ENCODE measurements at regions not wholly inside any gene's neighbourhood (a gene's known extent, or its start where the extent isn't known, plus 50 kb on each side); places are given as distances from the start of the nearest gene placed in this dataset.

DNA sequence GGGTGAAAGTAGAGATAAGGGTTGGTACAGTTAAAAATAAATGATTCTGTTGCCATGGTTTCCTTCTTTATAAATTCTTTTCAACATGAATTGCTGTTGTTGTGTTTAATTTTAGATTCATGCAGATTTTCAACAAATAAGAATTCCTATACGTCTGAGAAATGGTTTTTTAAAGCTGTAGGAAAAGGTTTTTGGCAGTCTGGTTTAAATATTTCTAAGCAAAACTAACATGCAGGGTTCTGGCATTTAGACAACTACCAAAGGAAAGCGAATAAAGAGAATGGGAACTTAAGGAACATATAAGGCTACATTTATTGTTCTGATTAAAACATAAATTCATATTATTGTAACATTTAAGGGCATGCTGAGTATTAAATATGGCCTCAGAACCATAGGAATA, 203.0 kb upstream of the MIR17HG start:
- H2AFZ ChIP-seq (ENCODE audit: low read length), result no peak overlapping the region
- no peaks in the 10 kb centered on the region for H3K27me3 ChIP-seq (ENCODE audit: insufficient read depth, low read length)
- no peak overlapping the region for H3K4me3 ChIP-seq (ENCODE audit: insufficient read depth, low read length)
- H4K20me1 ChIP-seq (ENCODE audit: insufficient read depth, low read length), result no peaks in the 10 kb centered on the region
- no peak overlapping the region for H3K27ac ChIP-seq (ENCODE audit: low read depth, low read length)
- TF ChIP-seq, protein P1, sequence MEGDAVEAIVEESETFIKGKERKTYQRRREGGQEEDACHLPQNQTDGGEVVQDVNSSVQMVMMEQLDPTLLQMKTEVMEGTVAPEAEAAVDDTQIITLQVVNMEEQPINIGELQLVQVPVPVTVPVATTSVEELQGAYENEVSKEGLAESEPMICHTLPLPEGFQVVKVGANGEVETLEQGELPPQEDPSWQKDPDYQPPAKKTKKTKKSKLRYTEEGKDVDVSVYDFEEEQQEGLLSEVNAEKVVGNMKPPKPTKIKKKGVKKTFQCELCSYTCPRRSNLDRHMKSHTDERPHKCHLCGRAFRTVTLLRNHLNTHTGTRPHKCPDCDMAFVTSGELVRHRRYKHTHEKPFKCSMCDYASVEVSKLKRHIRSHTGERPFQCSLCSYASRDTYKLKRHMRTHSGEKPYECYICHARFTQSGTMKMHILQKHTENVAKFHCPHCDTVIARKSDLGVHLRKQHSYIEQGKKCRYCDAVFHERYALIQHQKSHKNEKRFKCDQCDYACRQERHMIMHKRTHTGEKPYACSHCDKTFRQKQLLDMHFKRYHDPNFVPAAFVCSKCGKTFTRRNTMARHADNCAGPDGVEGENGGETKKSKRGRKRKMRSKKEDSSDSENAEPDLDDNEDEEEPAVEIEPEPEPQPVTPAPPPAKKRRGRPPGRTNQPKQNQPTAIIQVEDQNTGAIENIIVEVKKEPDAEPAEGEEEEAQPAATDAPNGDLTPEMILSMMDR (IDR thresholded peaks at IDR 0.05; ENCODE audit: extremely low read depth, low read depth, low read length), result no peak
- H3K4me2 ChIP-seq (ENCODE audit: insufficient read depth, low read length), result no peak overlapping the region
- DNase-seq (ENCODE audit: insufficient read length, low spot score, missing footprints), result no peak
- no peaks in the 10 kb centered on the region for H3K4me1 ChIP-seq (ENCODE audit: insufficient read depth, low read length)
- H3K36me3 ChIP-seq (ENCODE audit: insufficient read depth, low read length), result no peaks in the 10 kb centered on the region
- H3K9me3 ChIP-seq (ENCODE audit: low read depth, low read length), result no peaks in the 10 kb centered on the region
- no peaks in the 10 kb centered on the region for H3K79me2 ChIP-seq (ENCODE audit: insufficient read depth, low read length)

DNA sequence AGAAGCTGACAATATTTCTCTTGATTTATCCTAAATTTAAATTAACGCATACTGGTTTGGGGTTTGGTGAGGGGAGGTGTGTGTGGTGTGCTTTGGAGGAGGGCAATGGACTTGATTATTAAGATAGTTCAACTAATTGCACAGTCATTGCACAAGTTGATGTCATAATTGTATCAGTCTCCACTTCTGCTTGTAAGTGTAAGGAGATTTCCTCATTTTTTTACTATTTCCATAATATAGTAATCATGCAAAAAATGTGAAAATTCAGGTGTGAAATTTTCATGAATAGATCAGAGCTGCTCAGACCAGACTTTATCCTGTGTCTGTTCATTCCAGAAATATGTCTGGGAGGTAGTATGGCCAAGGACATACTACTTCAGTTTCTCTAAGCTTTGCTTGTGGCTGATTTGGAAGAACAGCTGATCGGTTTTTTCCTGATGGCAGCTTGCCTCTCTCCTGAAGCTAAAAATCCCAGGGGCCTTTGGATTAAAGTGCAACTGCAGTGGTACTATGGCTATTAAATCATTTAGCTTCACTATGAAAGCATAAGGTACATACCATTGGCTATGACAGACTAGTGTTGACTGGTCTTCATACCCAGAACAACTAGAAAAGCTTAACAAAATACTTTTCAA, 201.8 kb upstream of the MIR17HG start:
- TF ChIP-seq, protein P1 (IDR thresholded peaks at IDR 0.05; ENCODE audit: extremely low read depth, low read depth, low read length), result no peak
- no peak overlapping the region for H2AFZ ChIP-seq (ENCODE audit: low read length)
- H3K4me1 ChIP-seq (ENCODE audit: insufficient read depth, low read length), result no peaks in the 10 kb centered on the region
- no peaks in the 10 kb centered on the region for H3K79me2 ChIP-seq (ENCODE audit: insufficient read depth, low read length)
- H3K36me3 ChIP-seq (ENCODE audit: insufficient read depth, low read length), result no peaks in the 10 kb centered on the region
- no peak overlapping the region for H3K4me3 ChIP-seq (ENCODE audit: insufficient read depth, low read length)
- no peak overlapping the region for H3K4me2 ChIP-seq (ENCODE audit: insufficient read depth, low read length)
- H3K9me3 ChIP-seq (ENCODE audit: low read depth, low read length), result no peaks in the 10 kb centered on the region
- DNase-seq (ENCODE audit: insufficient read length, low spot score, missing footprints), result peak; percentile 19
- no peaks in the 10 kb centered on the region for H3K27me3 ChIP-seq (ENCODE audit: insufficient read depth, low read length)
- no peaks in the 10 kb centered on the region for H4K20me1 ChIP-seq (ENCODE audit: insufficient read depth, low read length)
- no peak overlapping the region for H3K27ac ChIP-seq (ENCODE audit: low read depth, low read length)

DNA sequence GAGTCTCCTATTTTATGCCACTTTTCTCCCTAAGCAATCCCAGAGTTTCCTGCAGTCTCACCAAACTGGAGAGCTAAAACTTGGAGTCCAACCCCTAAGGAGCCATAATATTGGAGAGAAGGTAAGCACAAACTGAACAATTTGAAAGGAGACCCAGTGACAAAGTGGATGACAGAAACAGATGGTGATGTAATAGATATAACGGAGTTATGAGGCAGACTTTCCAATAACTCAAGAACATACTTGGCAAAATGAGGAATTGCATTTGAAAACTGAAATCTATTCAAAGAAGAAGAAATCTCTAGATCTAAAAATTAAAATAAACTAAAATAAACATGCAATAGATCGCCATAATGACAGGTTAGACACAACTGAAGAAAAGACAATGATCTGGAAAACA, 200.9 kb upstream of the MIR17HG start:
- H3K9me3 ChIP-seq (ENCODE audit: low read depth, low read length), result no peaks in the 10 kb centered on the region
- no peak overlapping the region for H3K4me3 ChIP-seq (ENCODE audit: insufficient read depth, low read length)
- H3K79me2 ChIP-seq (ENCODE audit: insufficient read depth, low read length), result no peaks in the 10 kb centered on the region
- no peak for DNase-seq (ENCODE audit: insufficient read length, low spot score, missing footprints)
- H3K4me2 ChIP-seq (ENCODE audit: insufficient read depth, low read length), result no peak overlapping the region
- TF ChIP-seq, protein P1 (IDR thresholded peaks at IDR 0.05; ENCODE audit: extremely low read depth, low read depth, low read length), result no peak
- no peaks in the 10 kb centered on the region for H4K20me1 ChIP-seq (ENCODE audit: insufficient read depth, low read length)
- H3K27ac ChIP-seq (ENCODE audit: low read depth, low read length), result no peak overlapping the region
- H2AFZ ChIP-seq (ENCODE audit: low read length), result no peak overlapping the region
- H3K36me3 ChIP-seq (ENCODE audit: insufficient read depth, low read length), result no peaks in the 10 kb centered on the region
- no peaks in the 10 kb centered on the region for H3K27me3 ChIP-seq (ENCODE audit: insufficient read depth, low read length)
- no peaks in the 10 kb centered on the region for H3K4me1 ChIP-seq (ENCODE audit: insufficient read depth, low read length)

DNA sequence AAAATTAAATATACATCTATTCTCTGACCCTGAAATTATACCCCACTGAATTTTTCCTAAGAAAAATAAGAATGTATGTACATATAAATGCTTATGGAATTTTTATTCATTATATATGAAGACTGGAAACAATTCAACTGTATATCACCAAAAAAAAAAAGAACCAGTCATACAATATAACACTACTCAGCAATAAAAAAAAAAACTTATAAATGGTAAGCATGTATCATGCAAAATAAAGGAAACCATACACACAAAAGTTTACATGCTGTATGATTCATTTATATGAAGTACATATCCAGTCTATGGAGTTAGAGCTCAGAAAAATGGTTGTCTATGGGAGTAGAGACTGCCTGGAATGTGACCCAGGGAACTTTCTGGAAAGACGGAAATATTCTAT, 199.4 kb upstream of the MIR17HG start:
- no peak overlapping the region for H3K4me2 ChIP-seq (ENCODE audit: insufficient read depth, low read length)
- no peak overlapping the region for H2AFZ ChIP-seq (ENCODE audit: low read length)
- DNase-seq (ENCODE audit: insufficient read length, low spot score, missing footprints), result no peak
- no peaks in the 10 kb centered on the region for H4K20me1 ChIP-seq (ENCODE audit: insufficient read depth, low read length)
- H3K27ac ChIP-seq (ENCODE audit: low read depth, low read length), result no peak overlapping the region
- H3K4me3 ChIP-seq (ENCODE audit: insufficient read depth, low read length), result no peak overlapping the region
- H3K36me3 ChIP-seq (ENCODE audit: insufficient read depth, low read length), result no peaks in the 10 kb centered on the region
- H3K79me2 ChIP-seq (ENCODE audit: insufficient read depth, low read length), result no peaks in the 10 kb centered on the region
- no peaks in the 10 kb centered on the region for H3K4me1 ChIP-seq (ENCODE audit: insufficient read depth, low read length)
- no peaks in the 10 kb centered on the region for H3K9me3 ChIP-seq (ENCODE audit: low read depth, low read length)
- H3K27me3 ChIP-seq (ENCODE audit: insufficient read depth, low read length), result no peaks in the 10 kb centered on the region
- TF ChIP-seq, protein P1 (IDR thresholded peaks at IDR 0.05; ENCODE audit: extremely low read depth, low read depth, low read length), result no peak

Data from osteoblast (primary cell).